Endodermal cell (in vitro differentiated cells): ENCODE measurements at regions not wholly inside any gene's neighbourhood (a gene's known extent, or its start where the extent isn't known, plus 50 kb on each side); places are given as distances from the start of the nearest gene placed in this dataset.

Source experiments
- DNase-seq: peaks from one replicate; pipeline ENCODE4 v3.0.0-alpha.2; 2017
- H3K27ac ChIP-seq: 2 replicates; pipeline ENCODE4 v1.5.1; 2013; ENCODE audit warnings: mild to moderate bottlenecking, low read depth, low read length, moderate library complexity
- H3K27me3 ChIP-seq: 2 replicates; pipeline ENCODE4 v1.6.1; 2013; ENCODE audit warnings: mild to moderate bottlenecking, low read length, moderate library complexity; ENCODE audit not compliant: insufficient read depth, control insufficient read depth, poor library complexity, severe bottlenecking
- H3K36me3 ChIP-seq: 2 replicates; pipeline ENCODE4 v1.7.0; 2013; ENCODE audit warnings: mild to moderate bottlenecking, low read length, moderate library complexity; ENCODE audit not compliant: control insufficient read depth, insufficient read depth
- H3K4me1 ChIP-seq: one replicate; pipeline ENCODE4 v1.7.0; 2013; ENCODE audit warnings: low read length; ENCODE audit not compliant: control insufficient read depth, insufficient read depth
- H3K4me3 ChIP-seq: 2 replicates; pipeline ENCODE4 v1.5.1; 2013; ENCODE audit warnings: mild to moderate bottlenecking, low read length, moderate library complexity
- H3K9ac ChIP-seq: 2 replicates; pipeline ENCODE4 v1.6.1; 2013; ENCODE audit warnings: mild to moderate bottlenecking, low read length, moderate library complexity; ENCODE audit not compliant: poor library complexity, severe bottlenecking; ENCODE audit errors: extremely low read depth
- H3K9me3 ChIP-seq: 2 replicates; pipeline ENCODE4 v1.6.1; 2013; ENCODE audit warnings: mild to moderate bottlenecking, low read length, moderate library complexity; ENCODE audit not compliant: control insufficient read depth
- H3K27ac Mint-ChIP-seq: 2 replicates; pipeline ENCODE4 v1.8.0; 2020; ENCODE audit warnings: mixed read lengths
- H3K27me3 Mint-ChIP-seq: 2 replicates; pipeline ENCODE4 v1.8.0; 2021; ENCODE audit warnings: mild to moderate bottlenecking, mixed read lengths; ENCODE audit not compliant: insufficient read depth
- H3K36me3 Mint-ChIP-seq: 2 replicates; pipeline ENCODE4 v1.8.0; 2020; ENCODE audit warnings: low read depth, mixed read lengths
- H3K4me1 Mint-ChIP-seq: 2 replicates; pipeline ENCODE4 v1.8.0; 2020; ENCODE audit warnings: mixed read lengths
- H3K4me3 Mint-ChIP-seq: 2 replicates; pipeline ENCODE4 v1.8.0; 2020; ENCODE audit warnings: mild to moderate bottlenecking, moderate library complexity, mixed read lengths
- H3K9me3 Mint-ChIP-seq: 2 replicates; pipeline ENCODE4 v1.8.0; 2020; ENCODE audit warnings: mild to moderate bottlenecking, mixed read lengths
- WGBS, 2 experiments: methylation state at CpG; one replicate each; pipeline versions ENCODE4 v1.1.5 to v1.1.7; 2013; ENCODE audit warnings: missing lambda C conversion rate in 2 of 2, mixed read lengths in 1 of 2; ENCODE audit not compliant: insufficient coverage in 1 of 2, insufficient read length in 1 of 2; 5-methylcytosine and 5-hydroxymethylcytosine counted together
- TF ChIP-seq, protein P1 (sequence below): fragments of 200-600 bp; sonication (generic); conservative IDR thresholded peaks from 2 replicates; pipeline ENCODE4 v1.5.0; 2021; ENCODE audit warnings: antibody characterized with exemption, mild to moderate bottlenecking

DNA sequence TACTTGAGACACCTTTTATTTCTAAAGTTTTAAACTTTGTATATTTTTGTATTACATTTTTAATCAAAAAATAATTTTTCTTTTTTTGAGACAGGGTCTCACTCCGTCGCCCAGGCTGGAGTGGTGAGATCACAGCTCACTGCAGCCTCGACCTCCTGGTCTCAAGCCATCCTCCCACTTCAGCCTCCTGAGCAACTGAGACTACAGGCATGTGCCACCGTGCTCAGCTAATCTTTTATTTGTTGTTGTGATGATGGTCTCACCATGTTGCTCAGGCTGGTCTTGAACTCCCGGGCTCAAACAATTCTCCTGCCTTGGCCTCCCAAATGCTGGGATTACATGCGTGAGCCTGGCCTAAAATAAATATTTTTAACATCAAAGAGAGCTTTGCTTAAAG lies 218.7 kb upstream of the SH3BP4 start:
- Histone ChIP-seq H3K27ac (no peak overlapping the region), H3K9ac (no peak overlapping the region), H3K9me3 (peaks cover 13% of the 10 kb centered on the region), H3K4me1 (no peaks in the 10 kb centered on the region), H3K4me3 (no peak overlapping the region), H3K36me3 (no peaks in the 10 kb centered on the region), H3K27me3 (no peaks in the 10 kb centered on the region)
- Mint-ChIP-seq H3K27me3 (no peaks in the 10 kb centered on the region), H3K4me1 (peaks cover 11% of the 10 kb centered on the region), H3K27ac (no peak overlapping the region), H3K4me3 (no peak overlapping the region), H3K9me3 (peaks cover 14% of the 10 kb centered on the region), H3K36me3 (peaks cover 4% of the 10 kb centered on the region)
- WGBS, 2 experiments = 94 to 100% methylated on average over 1 to 6 of the region's 6 CpGs
- TF ChIP-seq, protein P1, sequence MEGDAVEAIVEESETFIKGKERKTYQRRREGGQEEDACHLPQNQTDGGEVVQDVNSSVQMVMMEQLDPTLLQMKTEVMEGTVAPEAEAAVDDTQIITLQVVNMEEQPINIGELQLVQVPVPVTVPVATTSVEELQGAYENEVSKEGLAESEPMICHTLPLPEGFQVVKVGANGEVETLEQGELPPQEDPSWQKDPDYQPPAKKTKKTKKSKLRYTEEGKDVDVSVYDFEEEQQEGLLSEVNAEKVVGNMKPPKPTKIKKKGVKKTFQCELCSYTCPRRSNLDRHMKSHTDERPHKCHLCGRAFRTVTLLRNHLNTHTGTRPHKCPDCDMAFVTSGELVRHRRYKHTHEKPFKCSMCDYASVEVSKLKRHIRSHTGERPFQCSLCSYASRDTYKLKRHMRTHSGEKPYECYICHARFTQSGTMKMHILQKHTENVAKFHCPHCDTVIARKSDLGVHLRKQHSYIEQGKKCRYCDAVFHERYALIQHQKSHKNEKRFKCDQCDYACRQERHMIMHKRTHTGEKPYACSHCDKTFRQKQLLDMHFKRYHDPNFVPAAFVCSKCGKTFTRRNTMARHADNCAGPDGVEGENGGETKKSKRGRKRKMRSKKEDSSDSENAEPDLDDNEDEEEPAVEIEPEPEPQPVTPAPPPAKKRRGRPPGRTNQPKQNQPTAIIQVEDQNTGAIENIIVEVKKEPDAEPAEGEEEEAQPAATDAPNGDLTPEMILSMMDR = no peak
- DNase-seq = no peak

DNA sequence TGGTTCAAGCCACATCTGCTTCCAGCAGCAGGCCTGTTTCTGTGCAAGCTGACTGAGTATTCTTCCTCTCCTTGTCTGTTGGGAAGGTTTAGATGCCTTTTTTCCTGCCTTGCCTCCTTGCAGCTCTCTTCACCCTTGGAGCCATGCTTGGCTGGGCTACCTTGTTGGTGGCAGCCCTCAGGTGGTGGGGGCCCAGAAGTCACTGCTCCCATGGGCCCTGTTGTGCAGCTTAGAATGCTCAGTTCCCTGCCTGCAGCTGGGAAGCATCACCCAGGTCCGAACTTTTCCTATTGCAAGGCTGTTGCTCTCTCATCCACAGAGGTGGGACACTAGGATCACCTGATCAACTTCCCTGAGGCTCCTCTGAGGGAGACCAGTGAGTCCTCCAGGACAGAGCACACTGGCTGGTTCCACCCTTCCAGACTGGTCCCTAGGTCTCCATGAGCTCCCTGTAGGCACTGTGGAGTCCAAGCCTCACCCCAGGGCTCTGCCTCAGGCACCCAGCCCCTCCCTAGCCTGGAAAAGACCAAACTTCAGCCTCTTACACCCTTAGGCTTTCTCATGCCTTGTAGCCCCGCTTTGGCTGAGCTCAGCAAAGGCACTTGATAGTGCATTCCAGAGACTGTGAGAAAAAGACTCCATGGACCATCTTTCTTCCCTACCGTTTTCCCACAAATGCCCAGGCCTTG lies 219.3 kb upstream of the SH3BP4 start:
- no peaks in the 10 kb centered on the region for H3K27me3 ChIP-seq
- Mint-ChIP-seq H3K4me3 (no peak overlapping the region), H3K27ac (no peak overlapping the region), H3K4me1 (peaks cover 5% of the 10 kb centered on the region), H3K27me3 (no peaks in the 10 kb centered on the region), H3K36me3 (peaks cover 4% of the 10 kb centered on the region), H3K9me3 (peaks cover 14% of the 10 kb centered on the region)
- no peak overlapping the region for H3K9ac ChIP-seq
- no peaks in the 10 kb centered on the region for H3K4me1 ChIP-seq
- peaks cover 13% of the 10 kb centered on the region for H3K9me3 ChIP-seq
- no peak overlapping the region for H3K27ac ChIP-seq
- WGBS, 2 experiments = 91 to 100% methylated on average over 2 to 3 of the region's 3 CpGs
- H3K36me3 ChIP-seq = no peaks in the 10 kb centered on the region
- TF ChIP-seq, protein P1 = no peak
- DNase-seq = no peak
- H3K4me3 ChIP-seq = no peak overlapping the region

DNA sequence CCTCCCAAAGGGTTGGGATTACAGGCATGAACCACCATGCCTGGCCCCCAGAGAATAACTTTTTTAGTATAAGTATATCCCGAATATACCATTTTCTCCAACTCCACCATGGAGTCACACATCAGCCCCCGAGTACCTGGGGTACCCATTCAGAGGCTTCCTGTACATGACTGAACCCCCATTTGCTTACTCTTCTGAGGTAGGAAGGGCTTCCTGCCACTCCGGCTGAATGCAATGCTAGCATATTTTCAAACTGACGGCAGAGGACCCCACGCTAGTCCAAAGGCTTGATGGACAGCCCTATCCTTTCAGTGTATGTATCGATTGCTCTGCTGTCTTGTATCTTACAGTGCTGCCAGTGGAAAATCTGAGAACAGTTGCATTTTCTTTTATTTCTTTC lies 220.6 kb upstream of the SH3BP4 start:
- no peak overlapping the region for H3K27ac Mint-ChIP-seq
- H3K27me3 Mint-ChIP-seq = no peaks in the 10 kb centered on the region
- Histone ChIP-seq H3K9me3 (peaks cover 13% of the 10 kb centered on the region), H3K27me3 (no peaks in the 10 kb centered on the region), H3K36me3 (no peaks in the 10 kb centered on the region), H3K4me1 (no peaks in the 10 kb centered on the region), H3K4me3 (no peak overlapping the region), H3K27ac (no peak overlapping the region), H3K9ac (no peak overlapping the region)
- peaks cover 1% of the 10 kb centered on the region for H3K4me1 Mint-ChIP-seq
- 95 to 100% methylated on average over 4 to 6 of the region's 6 CpGs for WGBS, 2 experiments
- no peak for DNase-seq
- H3K9me3 Mint-ChIP-seq = peaks cover 14% of the 10 kb centered on the region
- TF ChIP-seq, protein P1 = no peak
- H3K4me3 Mint-ChIP-seq = no peak overlapping the region
- H3K36me3 Mint-ChIP-seq = peaks cover 4% of the 10 kb centered on the region
